Sigmoid colon (tissue), 4 donors: ENCODE measurements at regions not wholly inside any gene's neighbourhood (a gene's known extent, or its start where the extent isn't known, plus 50 kb on each side); places are given as distances from the start of the nearest gene placed in this dataset.

Experiments used
- CTCF ChIP-seq, 4 experiments: fragments of 450-650 bp in 3 of 4; fragments of 200-600 bp in 1 of 4; IDR thresholded peaks; one replicate each; pipeline ENCODE4 v1.5.1; 2016 to 2019; ENCODE audit warnings: antibody characterized with exemption in 4 of 4, mild to moderate bottlenecking in 3 of 4, moderate library complexity in 2 of 4
- EP300 ChIP-seq, 4 donors: sonication (generic); formaldehyde crosslinking; IDR thresholded peaks; one replicate each; pipeline ENCODE4 v1.6.1; 2017; ENCODE audit warnings: antibody characterized with exemption in 4 of 4
- POLR2A ChIP-seq, 2 donors: fragments of 450-650 bp; IDR thresholded peaks; one replicate each; pipeline ENCODE4 v1.6.1; 2016; ENCODE audit warnings: antibody characterized with exemption in 2 of 2, mild to moderate bottlenecking in 2 of 2, moderate library complexity in 2 of 2
- POLR2AphosphoS5 ChIP-seq, 4 donors: sonication (generic); formaldehyde crosslinking; IDR thresholded peaks; one replicate each; pipeline ENCODE4 v1.6.1; 2017; ENCODE audit warnings: antibody characterized with exemption in 4 of 4

GRCh38 chr12:115335594-115335993, 651.6 kb upstream of the TBX3 start:
- no peak for TF ChIP-seq POLR2A (IDR thresholded peaks at IDR 0.05)
- no peak for TF ChIP-seq CTCF (IDR thresholded peaks at IDR 0.05)
- TF ChIP-seq EP300 (IDR thresholded peaks at IDR 0.05) = no peak
- TF ChIP-seq POLR2AphosphoS5 (IDR thresholded peaks at IDR 0.05) = no peak
